Spleen (tissue), 11 donors: ENCODE measurements at regions not wholly inside any gene's neighbourhood (a gene's known extent, or its start where the extent isn't known, plus 50 kb on each side); places are given as distances from the start of the nearest gene placed in this dataset.

Source experiments
- DNase-seq: peaks from one replicate; pipeline ENCODE4 v3.0.0-alpha.2; 2020
- H3K27ac ChIP-seq, 8 donors: fragments of 200-600 bp; sonication (generic) in 7 of 8; 1 replicate in 4 of 8; 2 replicates in 4 of 8; pipeline versions ENCODE4 v1.5.0 to v1.8.0; 2016 to 2021; ENCODE audit warnings: inconsistent platforms in 4 of 8, mild to moderate bottlenecking in 4 of 8, moderate library complexity in 1 of 8
- H3K27me3 ChIP-seq, 7 donors: fragments of 200-600 bp; sonication (generic) in 6 of 7; replicated peaks in 1 of 7; 1 replicate in 4 of 7; 2 replicates in 3 of 7; pipeline versions ENCODE4 v1.5.0 to v1.8.0; 2016 to 2021; ENCODE audit warnings: inconsistent platforms in 3 of 7, mild to moderate bottlenecking in 1 of 7
- H3K36me3 ChIP-seq, 6 donors: fragments of 200-600 bp; sonication (generic) in 5 of 6; 1 replicate in 4 of 6; 2 replicates in 2 of 6; pipeline versions ENCODE4 v1.5.0 to v1.8.0; 2016 to 2021; ENCODE audit warnings: inconsistent platforms in 2 of 6
- H3K4me1 ChIP-seq, 6 donors: fragments of 200-600 bp; sonication (generic) in 5 of 6; 1 replicate in 3 of 6; 2 replicates in 3 of 6; pipeline versions ENCODE4 v1.5.0 to v1.8.0; 2016 to 2021; ENCODE audit warnings: inconsistent platforms in 3 of 6
- H3K4me3 ChIP-seq, 8 donors: fragments of 200-600 bp; sonication (generic) in 7 of 8; 1 replicate in 4 of 8; 2 replicates in 4 of 8; pipeline versions ENCODE4 v1.5.0 to v1.8.0; 2016 to 2021; ENCODE audit warnings: inconsistent platforms in 4 of 8, mild to moderate bottlenecking in 4 of 8, moderate library complexity in 2 of 8
- H3K9me3 ChIP-seq, 8 donors: fragments of 200-600 bp; sonication (generic) in 7 of 8; 1 replicate in 4 of 8; 2 replicates in 4 of 8; pipeline versions ENCODE4 v1.5.0 to v1.8.0; 2016 to 2021; ENCODE audit warnings: inconsistent platforms in 4 of 8
- CTCF ChIP-seq, 11 experiments: fragments of 200-600 bp in 7 of 11; fragments of 450-650 bp in 4 of 11; sonication (generic) in 4 of 11; IDR thresholded peaks in 8 of 11; conservative IDR thresholded peaks in 3 of 11; 1 replicate in 7 of 11; 2 replicates in 4 of 11; pipeline versions ENCODE4 v1.4.0 to v1.8.0; 2016 to 2021; ENCODE audit warnings: antibody characterized with exemption in 11 of 11, inconsistent platforms in 4 of 11, mild to moderate bottlenecking in 1 of 11
- POLR2A ChIP-seq, 3 donors: fragments of 450-650 bp; IDR thresholded peaks; one replicate each; pipeline ENCODE4 v1.5.1; 2017; ENCODE audit warnings: antibody characterized with exemption in 3 of 3, mild to moderate bottlenecking in 1 of 3
- POLR2AphosphoS5 ChIP-seq, 3 donors: sonication (generic); formaldehyde crosslinking; IDR thresholded peaks; one replicate each; pipeline ENCODE4 v1.5.1; 2017; ENCODE audit warnings: antibody characterized with exemption in 3 of 3
- WGBS, 5 donors: extraction: QIAGEN DNeasy Blood & Tissue Kit in 3 of 5; methylation state at CpG; one replicate each; pipeline versions ENCODE4 v1.1.5 to v1.1.7; 2013 to 2018; 5-methylcytosine and 5-hydroxymethylcytosine counted together
- intact Hi-C: fragments of 100-400 bp; cut with DNase I; formaldehyde crosslinking; loops from one replicate; pipeline ENCODE4 v1.15.0; 2023; ENCODE audit warnings: low total_unique reads
- donor health status: healthy with polysubstance abuse.
- donor health status: DM: no; HTN: no; CAD: no; lungs with moderate emphysema.
- donor health status: DM: no; HTN: no; CAD: no.
- donor health status: Bipolar disorder and iron deficiency.
- donor health status: healthy.
- donor health status: DM: no; HTN: no; CAD: no.
- donor health status: DM: yes; HTN: yes; CAD: no.

GRCh38 chr3:1578124-1578806 lies 485.4 kb downstream of the CNTN6 start:
- DNase-seq, result no peak
- Histone ChIP-seq H3K4me3 (no peak overlapping the region), H3K27me3 (no peaks in the 10 kb centered on the region), H3K27ac (no peak overlapping the region), H3K9me3 (peaks cover 0 to 19% (median 5%) of the 10 kb centered on the region in 8 donors), H3K4me1 (no peaks in the 10 kb centered on the region), H3K36me3 (no peaks in the 10 kb centered on the region)
- WGBS, 5 donors, result 66 to 76% (median 68%) methylated on average over 6 of the region's 6 CpGs
- intact Hi-C loops, result no loop called here
- TF ChIP-seq POLR2A (IDR thresholded peaks at IDR 0.05), result no peak
- no peak for TF ChIP-seq POLR2AphosphoS5 (IDR thresholded peaks at IDR 0.05)
- no peak for TF ChIP-seq CTCF (IDR thresholded peaks at IDR 0.05 in 8 of 11, conservative IDR thresholded peaks at IDR 0.05 in 3 of 11)

GRCh38 chr3:1583044-1583443 lies 490.2 kb downstream of the CNTN6 start:
- DNase-seq, result peak; percentile 69

GRCh38 chr3:1587426-1587825 lies 494.6 kb downstream of the CNTN6 start:
- H3K4me3 ChIP-seq, result no peak overlapping the region
- H3K9me3 ChIP-seq, result peaks cover 4 to 87% (median 62%) of the 10 kb centered on the region in 8 donors
- intact Hi-C loops, result no loop called here
- H3K27me3 ChIP-seq, result no peaks in the 10 kb centered on the region
- H3K27ac ChIP-seq, result no peak overlapping the region
- no peaks in the 10 kb centered on the region for H3K4me1 ChIP-seq
- DNase-seq, result no peak
- H3K36me3 ChIP-seq, result no peaks in the 10 kb centered on the region
- WGBS, 5 donors, result 17 to 42% (median 33%) methylated on average over 1 of the region's 1 CpG
- TF ChIP-seq CTCF (IDR thresholded peaks at IDR 0.05 in 8 of 11, conservative IDR thresholded peaks at IDR 0.05 in 3 of 11), result no peak
- no peak for TF ChIP-seq POLR2A (IDR thresholded peaks at IDR 0.05)
- no peak for TF ChIP-seq POLR2AphosphoS5 (IDR thresholded peaks at IDR 0.05)

More at GRCh38 chr3:1583044-1583443, 490.2 kb downstream of the CNTN6 start:
- peaks cover 0 to 55% (median 26%) of the 10 kb centered on the region in 8 donors for H3K9me3 ChIP-seq
- H3K4me3 ChIP-seq, result no peak overlapping the region
- intact Hi-C loops, result no loop called here
- no peak for TF ChIP-seq POLR2AphosphoS5 (IDR thresholded peaks at IDR 0.05)
- TF ChIP-seq CTCF (IDR thresholded peaks at IDR 0.05 in 8 of 11, conservative IDR thresholded peaks at IDR 0.05 in 3 of 11), result no peak
- no peaks in the 10 kb centered on the region for H3K4me1 ChIP-seq
- no peak overlapping the region for H3K27ac ChIP-seq
- H3K27me3 ChIP-seq, result no peaks in the 10 kb centered on the region
- H3K36me3 ChIP-seq, result no peaks in the 10 kb centered on the region
- WGBS, 5 donors, result 88 to 94% (median 89%) methylated on average over 6 to 10 of the region's 10 CpGs

- TF ChIP-seq POLR2A (IDR thresholded peaks at IDR 0.05) (no peak), POLR2AphosphoS5 (IDR thresholded peaks at IDR 0.05) (no peak), CTCF (IDR thresholded peaks at IDR 0.05 in 8 of 11, conservative IDR thresholded peaks at IDR 0.05 in 3 of 11) (no peak)
- Histone ChIP-seq H3K36me3 (no peaks in the 10 kb centered on the region), H3K4me1 (no peaks in the 10 kb centered on the region), H3K4me3 (no peak overlapping the region), H3K27me3 (no peaks in the 10 kb centered on the region), H3K27ac (no peak overlapping the region), H3K9me3 (peaks cover 4 to 62% (median 55%) of the 10 kb centered on the region in 8 donors)
- DNase-seq, result no peak
- intact Hi-C loops, result no loop called here
- 54 to 63% (median 57%) methylated on average over 4 of the region's 4 CpGs for WGBS, 5 donors
These were observed 498.7 kb downstream of the CNTN6 start for GRCh38 chr3:1591327-1592028.
